ENCODE measurements at regions not wholly inside any gene's neighbourhood (a gene's known extent, or its start where the extent isn't known, plus 50 kb on each side); places are given as distances from the start of the nearest gene placed in this dataset.

GRCh38 chr7:91353848-91354247 is 89.6 kb downstream of the FZD1 start (continued):
- TF ChIP-seq, protein P1, sequence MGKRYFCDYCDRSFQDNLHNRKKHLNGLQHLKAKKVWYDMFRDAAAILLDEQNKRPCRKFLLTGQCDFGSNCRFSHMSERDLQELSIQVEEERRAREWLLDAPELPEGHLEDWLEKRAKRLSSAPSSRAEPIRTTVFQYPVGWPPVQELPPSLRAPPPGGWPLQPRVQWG (CRISPR knock-in tag; IDR thresholded peaks at IDR 0.05; ENCODE audit: borderline replicate concordance, low read depth) = no peak
- TF ChIP-seq ZNF253 (CRISPR knock-in tag; IDR thresholded peaks at IDR 0.05; ENCODE audit: borderline replicate concordance) (no peak), ZNF274 (CRISPR knock-in tag; IDR thresholded peaks at IDR 0.05) (no peak), ZNF75D (CRISPR knock-in tag; IDR thresholded peaks at IDR 0.05; ENCODE audit: borderline replicate concordance) (no peak), FOXK1 (CRISPR knock-in tag; IDR thresholded peaks at IDR 0.05; ENCODE audit: borderline replicate concordance, low read depth) (no peak)

GRCh38 chr7:91355695-91356435 is 91.6 kb downstream of the FZD1 start:
- CTCF ChIA-PET (ENCODE audit: low intra/inter-chr PET ratio, low total read pairs) = no interaction called here
- WGBS (ENCODE audit: low lambda C conversion rate) = 17% methylated on average over 7 of the region's 7 CpGs
- no peak for ATAC-seq
- TF ChIP-seq KIAA2018 (CRISPR knock-in tag; IDR thresholded peaks at IDR 0.05; ENCODE audit: borderline replicate concordance) (no peak), ZSCAN31 (CRISPR knock-in tag; IDR thresholded peaks at IDR 0.05; ENCODE audit: low read depth) (no peak), POGZ (CRISPR knock-in tag; IDR thresholded peaks at IDR 0.05) (no peak), PAX8 (CRISPR knock-in tag; IDR thresholded peaks at IDR 0.05; ENCODE audit: borderline replicate concordance) (no peak), ETV6 (CRISPR knock-in tag; conservative IDR thresholded peaks at IDR 0.05) (no peak), FOXM1 (CRISPR knock-in tag; IDR thresholded peaks at IDR 0.05) (no peak), GTF2F1 (IDR thresholded peaks at IDR 0.05; ENCODE audit: low read length) (no peak), ZNF569 (CRISPR knock-in tag; IDR thresholded peaks at IDR 0.05; ENCODE audit: borderline replicate concordance) (no peak)

More at GRCh38 chr7:91355695-91356435, 91.6 kb downstream of the FZD1 start:
- Histone ChIP-seq H3K36me3 (replicated peaks in 1 of 2; ENCODE audit: control insufficient read depth in 1 of 2, insufficient read depth in 2 of 2, low read length in 2 of 2) (no peaks in the 10 kb centered on the region), H3K4me1 (ENCODE audit: insufficient read depth, low read length) (no peaks in the 10 kb centered on the region), H3K4me3 (replicated peaks in 1 of 3; ENCODE audit: insufficient read depth in 1 of 3, low read depth in 2 of 3, low read length in 3 of 3) (no peak overlapping the region), H3K27me3 (ENCODE audit: control insufficient read depth in 1 of 2, insufficient read depth in 2 of 2, low read length in 2 of 2) (no peaks in the 10 kb centered on the region), H4K20me1 (ENCODE audit: insufficient read depth, low read length) (no peaks in the 10 kb centered on the region), H3K9me3 (ENCODE audit: low read length) (no peaks in the 10 kb centered on the region), H3K79me2 (ENCODE audit: insufficient read depth, low read length) (no peaks in the 10 kb centered on the region), H3K4me2 (ENCODE audit: low read depth, low read length) (no peak overlapping the region), H2AFZ (ENCODE audit: low read length) (no peak overlapping the region), H3K27ac (ENCODE audit: extremely low read length, insufficient read depth, low read length) (no peak overlapping the region), H3K9ac (ENCODE audit: insufficient read depth, low read depth, low read length) (no peak overlapping the region)
- intact Hi-C loops (cut with micrococcal nuclease; ENCODE audit: unreplicated experiment) = no loop called here
- POLR2A ChIA-PET = no interaction called here
- FAIRE-seq (no peak), DNase-seq (ENCODE audit: low spot score) (no peak)
- in situ Hi-C loops (cut with HindIII; ENCODE audit: extremely low pct_ligation_motif_present, low pct_unique_long_range_greater_than_20kb) = no loop called here
- no TSS peak for BruUV-seq (replicated peaks)

Measured in HepG2 (cell line).